ENCODE measurements at regions not wholly inside any gene's neighbourhood (a gene's known extent, or its start where the extent isn't known, plus 50 kb on each side); places are given as distances from the start of the nearest gene placed in this dataset.

DNA sequence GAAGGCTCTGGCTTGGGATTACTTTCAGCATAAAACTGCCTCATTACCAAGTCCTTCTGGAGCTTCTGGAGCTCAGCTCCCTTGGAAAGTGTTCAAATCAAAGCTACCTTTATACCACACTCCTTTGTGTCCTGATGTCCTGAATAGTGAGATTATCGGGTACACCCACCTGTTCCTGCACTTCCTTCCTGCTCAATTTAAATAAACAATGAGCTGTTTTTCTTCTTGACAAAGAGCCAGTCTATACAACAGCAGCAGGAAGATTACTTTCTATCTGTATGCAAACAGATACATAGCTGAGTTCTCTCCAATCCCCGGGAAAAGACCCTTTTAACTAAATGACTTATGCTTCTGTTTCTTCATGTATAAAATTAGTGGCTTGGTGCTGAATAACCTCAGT, 258.0 kb upstream of the FMN2 start:
- TF ChIP-seq, protein P1, sequence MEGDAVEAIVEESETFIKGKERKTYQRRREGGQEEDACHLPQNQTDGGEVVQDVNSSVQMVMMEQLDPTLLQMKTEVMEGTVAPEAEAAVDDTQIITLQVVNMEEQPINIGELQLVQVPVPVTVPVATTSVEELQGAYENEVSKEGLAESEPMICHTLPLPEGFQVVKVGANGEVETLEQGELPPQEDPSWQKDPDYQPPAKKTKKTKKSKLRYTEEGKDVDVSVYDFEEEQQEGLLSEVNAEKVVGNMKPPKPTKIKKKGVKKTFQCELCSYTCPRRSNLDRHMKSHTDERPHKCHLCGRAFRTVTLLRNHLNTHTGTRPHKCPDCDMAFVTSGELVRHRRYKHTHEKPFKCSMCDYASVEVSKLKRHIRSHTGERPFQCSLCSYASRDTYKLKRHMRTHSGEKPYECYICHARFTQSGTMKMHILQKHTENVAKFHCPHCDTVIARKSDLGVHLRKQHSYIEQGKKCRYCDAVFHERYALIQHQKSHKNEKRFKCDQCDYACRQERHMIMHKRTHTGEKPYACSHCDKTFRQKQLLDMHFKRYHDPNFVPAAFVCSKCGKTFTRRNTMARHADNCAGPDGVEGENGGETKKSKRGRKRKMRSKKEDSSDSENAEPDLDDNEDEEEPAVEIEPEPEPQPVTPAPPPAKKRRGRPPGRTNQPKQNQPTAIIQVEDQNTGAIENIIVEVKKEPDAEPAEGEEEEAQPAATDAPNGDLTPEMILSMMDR (IDR thresholded peaks at IDR 0.05), result no peak
- no peak for TF ChIP-seq POLR2A (IDR thresholded peaks at IDR 0.05)
- intact Hi-C loops (cut with DNase I), result no loop called here
- DNase-seq, result no peak

DNA sequence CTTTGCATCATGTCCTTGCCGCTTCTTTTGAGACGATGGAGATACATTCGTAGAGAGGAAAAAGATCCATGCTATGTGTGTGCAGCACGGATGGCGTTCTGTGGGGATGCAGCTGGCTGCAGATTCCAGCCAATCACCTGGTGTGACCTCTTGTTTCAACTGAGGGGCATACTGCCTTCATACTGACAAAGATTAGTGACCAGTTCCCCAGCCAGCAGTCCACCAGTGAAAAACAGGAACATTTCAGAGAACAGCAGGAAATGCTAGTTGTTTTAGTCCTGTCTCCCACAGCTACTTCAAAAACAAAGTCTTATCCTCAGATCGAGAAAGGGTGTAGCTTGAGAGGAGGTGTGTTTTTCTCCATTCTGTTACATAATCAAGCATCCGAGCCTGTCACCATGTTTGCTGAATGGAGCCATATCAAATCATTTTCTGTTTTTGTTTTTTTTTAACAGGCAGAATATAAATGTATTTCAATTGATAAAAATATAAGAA, 255.7 kb upstream of the FMN2 start:
- H3K4me3 ChIP-seq, result no peak overlapping the region
- no peaks in the 10 kb centered on the region for H3K27me3 ChIP-seq
- H3K4me1 ChIP-seq, result peaks cover 0 to 4% (median 0%) of the 10 kb centered on the region in 3 donors
- H3K36me3 ChIP-seq, result no peaks in the 10 kb centered on the region
- DNase-seq, result no peak
- no peak for TF ChIP-seq POLR2A (IDR thresholded peaks at IDR 0.05)
- TF ChIP-seq, protein P1 (IDR thresholded peaks at IDR 0.05), result no peak
- intact Hi-C loops (cut with DNase I), result no loop called here
- no peak overlapping the region for H3K27ac ChIP-seq
- WGBS, 2 donors, result 74 to 76% methylated on average over 7 of the region's 7 CpGs
- no peaks in the 10 kb centered on the region for H3K9me3 ChIP-seq

More for the DNA sequence above, 258.0 kb upstream of the FMN2 start:
- Histone ChIP-seq H3K27ac (no peak overlapping the region), H3K9me3 (no peaks in the 10 kb centered on the region), H3K4me1 (peaks cover 0 to 4% (median 0%) of the 10 kb centered on the region in 3 donors), H3K36me3 (no peaks in the 10 kb centered on the region), H3K27me3 (no peaks in the 10 kb centered on the region), H3K4me3 (no peak overlapping the region)
- 13 to 29% methylated on average over 2 of the region's 2 CpGs for WGBS, 2 donors

DNA sequence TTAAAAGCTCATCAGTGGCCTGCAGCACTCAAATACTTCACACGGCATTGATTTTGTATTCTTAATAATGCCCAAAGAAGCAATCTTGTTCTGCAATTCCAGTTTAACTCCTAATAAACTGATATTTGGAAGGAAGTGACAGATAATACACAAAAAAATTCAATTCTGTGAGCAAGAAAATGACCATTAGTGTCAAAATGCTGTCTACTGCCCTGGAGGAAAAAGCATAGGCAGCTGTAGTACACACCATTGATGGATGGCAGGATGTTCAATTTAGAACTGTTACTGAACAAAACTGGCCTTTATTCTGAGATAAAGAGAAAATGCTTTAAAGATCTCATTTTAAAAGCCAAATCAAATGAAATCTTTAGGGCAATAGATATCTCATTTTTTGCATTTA, 251.3 kb upstream of the FMN2 start:
- WGBS, 2 donors, result 73 to 90% methylated on average over 1 of the region's 1 CpG
- Histone ChIP-seq H3K4me3 (no peak overlapping the region), H3K9me3 (no peaks in the 10 kb centered on the region), H3K4me1 (no peaks in the 10 kb centered on the region), H3K27ac (no peak overlapping the region), H3K27me3 (no peaks in the 10 kb centered on the region), H3K36me3 (no peaks in the 10 kb centered on the region)
- TF ChIP-seq, protein P1 (IDR thresholded peaks at IDR 0.05), result no peak
- no peak for TF ChIP-seq POLR2A (IDR thresholded peaks at IDR 0.05)
- no peak for DNase-seq
- intact Hi-C loops (cut with DNase I), result no loop called here

GRCh38 chr1:239840790-239841189, 250.9 kb upstream of the FMN2 start:
- WGBS, 2 donors, result 64 to 72% methylated on average over 3 of the region's 3 CpGs
- no peak for TF ChIP-seq POLR2A (IDR thresholded peaks at IDR 0.05)
- TF ChIP-seq, protein P1 (IDR thresholded peaks at IDR 0.05), result no peak
- intact Hi-C loops (cut with DNase I), result no loop called here
- H3K4me3 ChIP-seq, result no peak overlapping the region
- H3K9me3 ChIP-seq, result no peaks in the 10 kb centered on the region
- H3K4me1 ChIP-seq, result no peaks in the 10 kb centered on the region
- H3K27me3 ChIP-seq, result no peaks in the 10 kb centered on the region
- no peak overlapping the region for H3K27ac ChIP-seq
- DNase-seq, result no peak
- no peaks in the 10 kb centered on the region for H3K36me3 ChIP-seq

DNA sequence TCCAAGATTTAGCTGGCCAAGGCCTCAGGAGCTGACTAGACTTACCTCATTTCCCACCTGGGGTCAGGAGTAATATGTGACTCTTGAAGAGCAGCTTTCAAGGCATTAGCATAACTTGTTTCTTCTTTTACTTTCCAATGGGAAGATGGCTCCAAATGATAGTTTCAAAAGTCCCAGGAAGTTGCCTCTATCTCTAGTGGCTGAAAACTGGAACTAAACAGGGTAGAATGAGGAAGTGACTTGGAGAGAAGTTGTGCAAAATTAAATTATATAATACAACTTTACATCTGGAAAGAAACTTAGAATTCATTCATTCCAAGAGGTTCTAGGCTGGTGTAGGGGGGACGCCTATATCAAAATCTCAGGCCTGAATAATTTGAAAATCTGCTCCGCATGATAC, 250.1 kb upstream of the FMN2 start:
- no peak overlapping the region for H3K4me3 ChIP-seq
- H3K27ac ChIP-seq, result no peak overlapping the region
- 83 to 92% methylated on average over 2 of the region's 2 CpGs for WGBS, 2 donors
- intact Hi-C loops (cut with DNase I), result no loop called here
- H3K9me3 ChIP-seq, result no peaks in the 10 kb centered on the region
- no peaks in the 10 kb centered on the region for H3K36me3 ChIP-seq
- DNase-seq, result no peak
- H3K4me1 ChIP-seq, result no peaks in the 10 kb centered on the region
- TF ChIP-seq POLR2A (IDR thresholded peaks at IDR 0.05), result no peak
- TF ChIP-seq, protein P1 (IDR thresholded peaks at IDR 0.05), result no peak
- no peaks in the 10 kb centered on the region for H3K27me3 ChIP-seq

Measured in esophagus squamous epithelium (tissue), 5 donors.